Testis (tissue), 2 donors: ENCODE measurements at regions not wholly inside any gene's neighbourhood (a gene's known extent, or its start where the extent isn't known, plus 50 kb on each side); places are given as distances from the start of the nearest gene placed in this dataset.

Experiments used
- DNase-seq: peaks from one replicate; pipeline ENCODE4 v3.0.0-alpha.2; 2019
- H3K27ac ChIP-seq, 2 donors: fragments of 200-600 bp; sonication (generic); one replicate each; pipeline ENCODE4 v1.5.1; 2019
- H3K27me3 ChIP-seq: fragments of 200-600 bp; sonication (generic); one replicate; pipeline ENCODE4 v1.5.1; 2019
- H3K36me3 ChIP-seq: fragments of 200-600 bp; sonication (generic); one replicate; pipeline ENCODE4 v1.5.1; 2017; ENCODE audit warnings: low read depth; ENCODE audit errors: missing control alignments
- H3K4me1 ChIP-seq: fragments of 200-600 bp; sonication (generic); one replicate; pipeline ENCODE4 v1.5.1; 2019
- H3K4me3 ChIP-seq, 2 donors: fragments of 200-600 bp; sonication (generic); one replicate each; pipeline ENCODE4 v1.5.1; 2017 to 2019
- H3K9me3 ChIP-seq: fragments of 200-600 bp; sonication (generic); one replicate; pipeline ENCODE4 v1.5.1; 2017
- CTCF ChIP-seq, 3 experiments: fragments of 450-650 bp in 2 of 3; fragments of 200-600 bp in 1 of 3; sonication (generic) in 1 of 3; IDR thresholded peaks; one replicate each; pipeline ENCODE4 v1.5.1; 2016 to 2019; ENCODE audit warnings: antibody characterized with exemption in 3 of 3, mild to moderate bottlenecking in 2 of 3, moderate library complexity in 1 of 3
- POLR2A ChIP-seq: fragments of 450-650 bp; IDR thresholded peaks from one replicate; pipeline ENCODE4 v1.6.1; 2017; ENCODE audit warnings: antibody characterized with exemption, mild to moderate bottlenecking, moderate library complexity
- WGBS, 2 donors: methylation state at CpG; one replicate each; pipeline ENCODE4 v1.1.5; 2018; 5-methylcytosine and 5-hydroxymethylcytosine counted together
- intact Hi-C: fragments of 100-400 bp; cut with DNase I; formaldehyde crosslinking; loops from one replicate; pipeline ENCODE4 v1.15.1; 2023; ENCODE audit warnings: low total_unique reads

DNA sequence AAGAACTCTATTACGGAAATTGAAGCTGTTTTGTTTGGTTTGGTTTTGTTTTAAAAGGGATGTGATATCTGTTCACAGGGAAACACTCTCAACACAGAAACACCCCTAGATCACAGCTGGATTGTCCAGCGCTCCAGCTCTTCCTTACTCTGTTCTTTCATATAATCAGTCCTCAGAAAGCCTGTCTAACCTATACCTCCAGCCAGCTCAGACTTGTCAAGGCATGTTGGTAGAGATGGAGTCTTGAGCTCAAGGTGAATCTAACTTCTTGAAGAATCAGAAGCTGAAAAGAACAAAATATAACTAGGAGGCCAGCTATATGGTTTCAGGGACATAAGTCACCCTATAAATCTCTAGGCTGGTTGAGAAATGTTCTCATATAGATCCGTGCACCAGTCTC, 110.2 kb upstream of the EPHA3 start:
- Histone ChIP-seq H3K9me3 (no peaks in the 10 kb centered on the region), H3K4me3 (no peak overlapping the region), H3K36me3 (no peaks in the 10 kb centered on the region), H3K4me1 (no peaks in the 10 kb centered on the region), H3K27ac (no peak overlapping the region), H3K27me3 (no peaks in the 10 kb centered on the region)
- intact Hi-C loops: no loop called here
- WGBS, 2 donors: 78 to 82% methylated on average over 3 of the region's 3 CpGs
- TF ChIP-seq POLR2A: no peak
- TF ChIP-seq CTCF (IDR thresholded peaks at IDR 0.05): no peak
- no peak for DNase-seq

DNA sequence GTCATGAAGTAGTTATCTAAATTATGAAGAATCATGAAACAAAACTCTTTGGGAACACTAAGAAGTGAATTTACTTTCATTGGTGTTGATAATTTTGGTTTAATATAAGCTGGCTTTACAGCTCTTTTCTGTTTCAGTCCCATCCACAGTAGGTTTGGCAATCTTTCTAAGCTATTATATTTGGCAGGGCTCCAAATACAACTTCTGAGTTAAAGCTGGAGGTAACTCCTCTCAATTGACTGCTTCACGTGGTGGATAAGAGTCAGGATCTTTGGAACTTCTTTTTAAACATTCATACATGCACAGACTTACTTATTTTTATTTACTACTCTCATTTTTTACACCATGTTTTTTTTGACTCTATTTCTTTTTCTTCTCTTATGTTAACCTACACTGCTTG, 106.5 kb upstream of the EPHA3 start:
- no peak for TF ChIP-seq POLR2A
- no peak for TF ChIP-seq CTCF (IDR thresholded peaks at IDR 0.05)
- DNase-seq: no peak
- Histone ChIP-seq H3K9me3 (no peaks in the 10 kb centered on the region), H3K4me3 (no peak overlapping the region), H3K27ac (no peak overlapping the region), H3K36me3 (no peaks in the 10 kb centered on the region), H3K4me1 (no peaks in the 10 kb centered on the region), H3K27me3 (no peaks in the 10 kb centered on the region)
- 37 to 46% methylated on average over 1 of the region's 1 CpG for WGBS, 2 donors
- intact Hi-C loops: no loop called here

DNA sequence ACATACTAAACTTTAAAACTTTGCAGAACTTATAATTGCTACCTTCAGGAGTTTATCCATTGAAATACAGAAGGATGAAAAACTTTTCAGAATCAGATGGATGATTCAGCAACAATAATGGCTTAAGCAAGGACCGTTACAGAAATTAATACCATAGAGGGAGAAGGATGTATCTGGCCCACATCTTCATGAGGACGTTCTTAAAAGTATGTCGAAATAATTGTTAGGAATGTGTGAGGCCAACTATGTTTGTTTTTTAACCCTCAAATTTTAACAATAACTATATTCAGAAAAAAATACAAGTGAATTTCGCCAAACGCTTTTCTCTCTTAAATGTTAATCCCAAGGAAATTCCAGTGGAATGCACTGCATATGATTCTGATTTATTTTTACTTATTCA, 105.2 kb upstream of the EPHA3 start:
- H3K27ac ChIP-seq: no peak overlapping the region
- WGBS, 2 donors: 70 to 71% methylated on average over 5 of the region's 5 CpGs
- H3K36me3 ChIP-seq: no peaks in the 10 kb centered on the region
- intact Hi-C loops: no loop called here
- no peak for DNase-seq
- no peak overlapping the region for H3K4me3 ChIP-seq
- H3K27me3 ChIP-seq: no peaks in the 10 kb centered on the region
- TF ChIP-seq CTCF (IDR thresholded peaks at IDR 0.05): no peak
- TF ChIP-seq POLR2A: no peak
- H3K4me1 ChIP-seq: no peaks in the 10 kb centered on the region
- H3K9me3 ChIP-seq: no peaks in the 10 kb centered on the region

GRCh38 chr3:89013536-89013935, 93.9 kb upstream of the EPHA3 start:
- TF ChIP-seq CTCF (IDR thresholded peaks at IDR 0.05): no peak
- TF ChIP-seq POLR2A: no peak
- WGBS, 2 donors: 82 to 87% methylated on average over 3 of the region's 3 CpGs
- no peak for DNase-seq
- intact Hi-C loops: no loop called here
- no peaks in the 10 kb centered on the region for H3K36me3 ChIP-seq
- no peak overlapping the region for H3K4me3 ChIP-seq
- H3K27ac ChIP-seq: no peak overlapping the region
- H3K4me1 ChIP-seq: no peaks in the 10 kb centered on the region
- H3K9me3 ChIP-seq: no peaks in the 10 kb centered on the region
- H3K27me3 ChIP-seq: no peaks in the 10 kb centered on the region

GRCh38 chr3:89017531-89017930, 89.9 kb upstream of the EPHA3 start:
- intact Hi-C loops: no loop called here
- DNase-seq: no peak
- TF ChIP-seq POLR2A (no peak), CTCF (IDR thresholded peaks at IDR 0.05) (no peak)
- H3K36me3 ChIP-seq: no peaks in the 10 kb centered on the region
- no peak overlapping the region for H3K4me3 ChIP-seq
- WGBS, 2 donors: 88 to 93% methylated on average over 1 of the region's 1 CpG
- no peaks in the 10 kb centered on the region for H3K4me1 ChIP-seq
- H3K27ac ChIP-seq: no peak overlapping the region
- H3K27me3 ChIP-seq: no peaks in the 10 kb centered on the region
- no peaks in the 10 kb centered on the region for H3K9me3 ChIP-seq
